ENCODE measurements at regions not wholly inside any gene's neighbourhood (a gene's known extent, or its start where the extent isn't known, plus 50 kb on each side); places are given as distances from the start of the nearest gene placed in this dataset. TPM values are rescaled to one million over a fixed set of nuclear protein-coding genes. Genes with fewer than 3 reads are reported as not detected.

Small RNAs in the stretch of these regions (microRNA-seq; reads per million reads assigned to microRNA genes)
- gene MIR557 (ENCODE audit: unreplicated experiment): not detected
